ENCODE measurements at regions not wholly inside any gene's neighbourhood (a gene's known extent, or its start where the extent isn't known, plus 50 kb on each side); places are given as distances from the start of the nearest gene placed in this dataset.

GRCh38 chr14:38078393-38078792 lies 129.3 kb upstream of the SSTR1 start:
- H3K4me1 ChIP-seq (ENCODE audit: control insufficient read depth, insufficient read depth, low read length) = no peaks in the 10 kb centered on the region
- H3K27me3 ChIP-seq (ENCODE audit: control insufficient read depth, insufficient read depth, low read length) = no peaks in the 10 kb centered on the region
- H3K4me3 ChIP-seq (ENCODE audit: low read length) = no peak overlapping the region
- H3K27ac ChIP-seq (ENCODE audit: low read depth, low read length) = no peak overlapping the region
- H3K36me3 ChIP-seq (ENCODE audit: control insufficient read depth, insufficient read depth, low read length) = no peaks in the 10 kb centered on the region
- no peak overlapping the region for H3K9ac ChIP-seq (ENCODE audit: low read length)

- Histone ChIP-seq H3K27me3 (ENCODE audit: control insufficient read depth, insufficient read depth, low read length) (no peaks in the 10 kb centered on the region), H3K4me1 (ENCODE audit: control insufficient read depth, insufficient read depth, low read length) (no peaks in the 10 kb centered on the region), H3K36me3 (ENCODE audit: control insufficient read depth, insufficient read depth, low read length) (no peaks in the 10 kb centered on the region), H3K27ac (ENCODE audit: low read depth, low read length) (no peak overlapping the region), H3K9ac (ENCODE audit: low read length) (no peak overlapping the region), H3K4me3 (ENCODE audit: low read length) (no peak overlapping the region)
These were observed 128.4 kb upstream of the SSTR1 start for GRCh38 chr14:38079268-38079667.

- Histone ChIP-seq H3K4me3 (ENCODE audit: low read length) (no peak overlapping the region), H3K9ac (ENCODE audit: low read length) (no peak overlapping the region), H3K4me1 (ENCODE audit: control insufficient read depth, insufficient read depth, low read length) (no peaks in the 10 kb centered on the region), H3K36me3 (ENCODE audit: control insufficient read depth, insufficient read depth, low read length) (no peaks in the 10 kb centered on the region), H3K27ac (ENCODE audit: low read depth, low read length) (no peak overlapping the region), H3K27me3 (ENCODE audit: control insufficient read depth, insufficient read depth, low read length) (no peaks in the 10 kb centered on the region)
These were observed 127.8 kb upstream of the SSTR1 start for GRCh38 chr14:38079886-38080285.

GRCh38 chr14:38080696-38081095 lies 127.0 kb upstream of the SSTR1 start:
- Histone ChIP-seq H3K27ac (ENCODE audit: low read depth, low read length) (no peak overlapping the region), H3K36me3 (ENCODE audit: control insufficient read depth, insufficient read depth, low read length) (no peaks in the 10 kb centered on the region), H3K27me3 (ENCODE audit: control insufficient read depth, insufficient read depth, low read length) (no peaks in the 10 kb centered on the region), H3K4me1 (ENCODE audit: control insufficient read depth, insufficient read depth, low read length) (no peaks in the 10 kb centered on the region), H3K9ac (ENCODE audit: low read length) (no peak overlapping the region), H3K4me3 (ENCODE audit: low read length) (no peak overlapping the region)

GRCh38 chr14:38083039-38083438 lies 124.7 kb upstream of the SSTR1 start:
- H3K4me1 ChIP-seq (ENCODE audit: control insufficient read depth, insufficient read depth, low read length) = no peaks in the 10 kb centered on the region
- no peaks in the 10 kb centered on the region for H3K36me3 ChIP-seq (ENCODE audit: control insufficient read depth, insufficient read depth, low read length)
- no peak overlapping the region for H3K9ac ChIP-seq (ENCODE audit: low read length)
- no peak overlapping the region for H3K4me3 ChIP-seq (ENCODE audit: low read length)
- no peak overlapping the region for H3K27ac ChIP-seq (ENCODE audit: low read depth, low read length)
- no peaks in the 10 kb centered on the region for H3K27me3 ChIP-seq (ENCODE audit: control insufficient read depth, insufficient read depth, low read length)

- no peaks in the 10 kb centered on the region for H3K36me3 ChIP-seq (ENCODE audit: control insufficient read depth, insufficient read depth, low read length)
- no peaks in the 10 kb centered on the region for H3K27me3 ChIP-seq (ENCODE audit: control insufficient read depth, insufficient read depth, low read length)
- H3K4me1 ChIP-seq (ENCODE audit: control insufficient read depth, insufficient read depth, low read length) = no peaks in the 10 kb centered on the region
- H3K9ac ChIP-seq (ENCODE audit: low read length) = no peak overlapping the region
- H3K4me3 ChIP-seq (ENCODE audit: low read length) = no peak overlapping the region
- no peak overlapping the region for H3K27ac ChIP-seq (ENCODE audit: low read depth, low read length)
These were observed 118.6 kb upstream of the SSTR1 start for GRCh38 chr14:38089123-38089522.

- no peaks in the 10 kb centered on the region for H3K36me3 ChIP-seq (ENCODE audit: control insufficient read depth, insufficient read depth, low read length)
- H3K4me3 ChIP-seq (ENCODE audit: low read length) = no peak overlapping the region
- no peak overlapping the region for H3K27ac ChIP-seq (ENCODE audit: low read depth, low read length)
- no peaks in the 10 kb centered on the region for H3K4me1 ChIP-seq (ENCODE audit: control insufficient read depth, insufficient read depth, low read length)
- H3K9ac ChIP-seq (ENCODE audit: low read length) = no peak overlapping the region
- no peaks in the 10 kb centered on the region for H3K27me3 ChIP-seq (ENCODE audit: control insufficient read depth, insufficient read depth, low read length)
These were observed 117.2 kb upstream of the SSTR1 start for GRCh38 chr14:38090506-38090905.

GRCh38 chr14:38098074-38098836 lies 109.4 kb upstream of the SSTR1 start:
- no peak overlapping the region for H3K4me3 ChIP-seq (ENCODE audit: low read length)
- no peak overlapping the region for H3K9ac ChIP-seq (ENCODE audit: low read length)
- no peak overlapping the region for H3K27ac ChIP-seq (ENCODE audit: low read depth, low read length)
- no peaks in the 10 kb centered on the region for H3K27me3 ChIP-seq (ENCODE audit: control insufficient read depth, insufficient read depth, low read length)
- no peaks in the 10 kb centered on the region for H3K36me3 ChIP-seq (ENCODE audit: control insufficient read depth, insufficient read depth, low read length)
- no peaks in the 10 kb centered on the region for H3K4me1 ChIP-seq (ENCODE audit: control insufficient read depth, insufficient read depth, low read length)

- H3K4me3 ChIP-seq (ENCODE audit: low read length) = no peak overlapping the region
- H3K27me3 ChIP-seq (ENCODE audit: control insufficient read depth, insufficient read depth, low read length) = no peaks in the 10 kb centered on the region
- H3K27ac ChIP-seq (ENCODE audit: low read depth, low read length) = no peak overlapping the region
- H3K36me3 ChIP-seq (ENCODE audit: control insufficient read depth, insufficient read depth, low read length) = no peaks in the 10 kb centered on the region
- H3K9ac ChIP-seq (ENCODE audit: low read length) = no peak overlapping the region
- no peaks in the 10 kb centered on the region for H3K4me1 ChIP-seq (ENCODE audit: control insufficient read depth, insufficient read depth, low read length)
These were observed 106.0 kb upstream of the SSTR1 start for GRCh38 chr14:38101679-38102078.

GRCh38 chr14:38103542-38104225 lies 104.0 kb upstream of the SSTR1 start:
- Histone ChIP-seq H3K27ac (ENCODE audit: low read depth, low read length) (no peak overlapping the region), H3K4me1 (ENCODE audit: control insufficient read depth, insufficient read depth, low read length) (no peaks in the 10 kb centered on the region), H3K4me3 (ENCODE audit: low read length) (no peak overlapping the region), H3K27me3 (ENCODE audit: control insufficient read depth, insufficient read depth, low read length) (no peaks in the 10 kb centered on the region), H3K9ac (ENCODE audit: low read length) (no peak overlapping the region), H3K36me3 (ENCODE audit: control insufficient read depth, insufficient read depth, low read length) (no peaks in the 10 kb centered on the region)

- Histone ChIP-seq H3K9ac (ENCODE audit: low read length) (no peak overlapping the region), H3K27ac (ENCODE audit: low read depth, low read length) (no peak overlapping the region)
These were observed 102.5 kb upstream of the SSTR1 start for GRCh38 chr14:38105106-38105702.

GRCh38 chr14:38107216-38107631 lies 100.5 kb upstream of the SSTR1 start:
- Histone ChIP-seq H3K4me3 (ENCODE audit: low read length) (no peak overlapping the region), H3K9ac (ENCODE audit: low read length) (no peak overlapping the region)

More at GRCh38 chr14:38105106-38105702, 102.5 kb upstream of the SSTR1 start:
- H3K4me3 ChIP-seq (ENCODE audit: low read length) = no peak overlapping the region
- no peaks in the 10 kb centered on the region for H3K27me3 ChIP-seq (ENCODE audit: control insufficient read depth, insufficient read depth, low read length)
- H3K4me1 ChIP-seq (ENCODE audit: control insufficient read depth, insufficient read depth, low read length) = no peaks in the 10 kb centered on the region
- H3K36me3 ChIP-seq (ENCODE audit: control insufficient read depth, insufficient read depth, low read length) = no peaks in the 10 kb centered on the region

More at GRCh38 chr14:38107216-38107631, 100.5 kb upstream of the SSTR1 start:
- Histone ChIP-seq H3K27me3 (ENCODE audit: control insufficient read depth, insufficient read depth, low read length) (no peaks in the 10 kb centered on the region), H3K4me1 (ENCODE audit: control insufficient read depth, insufficient read depth, low read length) (no peaks in the 10 kb centered on the region), H3K36me3 (ENCODE audit: control insufficient read depth, insufficient read depth, low read length) (no peaks in the 10 kb centered on the region), H3K27ac (ENCODE audit: low read depth, low read length) (no peak overlapping the region)

Measured in rectal smooth muscle tissue (tissue), 1 donor.